Fibroblast of the conjunctiva (primary cell): ENCODE measurements at regions not wholly inside any gene's neighbourhood (a gene's known extent, or its start where the extent isn't known, plus 50 kb on each side); places are given as distances from the start of the nearest gene placed in this dataset.
A peak's percentile ranks its signal among the peaks of the same experiment; 100 is the strongest.
"Not testable (repeated sequence)": the region's sequence is repeated elsewhere in the genome, so short reads cannot be mapped to it uniquely, and the experiment has no call there.

Experiments
- DNase-seq: peaks from one replicate; pipeline ENCODE4 v3.0.0-alpha.2; 2010; ENCODE audit warnings: low read depth

GRCh38 chr3:87101861-87102625, 111.1 kb upstream of the VGLL3 start:
- DNase-seq = no peak

- DNase-seq = not testable (repeated sequence)
Measured at GRCh38 chr3:87097733-87098132, 106.8 kb upstream of the VGLL3 start.

GRCh38 chr3:87090631-87091030, 99.7 kb upstream of the VGLL3 start:
- no peak for DNase-seq

GRCh38 chr3:87088993-87089841, 98.3 kb upstream of the VGLL3 start:
- DNase-seq = peak; percentile 49

- no peak for DNase-seq
Measured at GRCh38 chr3:87088430-87088992, 97.6 kb upstream of the VGLL3 start.

- no peak for DNase-seq
Measured at GRCh38 chr3:87084868-87085267, 93.9 kb upstream of the VGLL3 start.

GRCh38 chr3:87082796-87083440, 92.0 kb upstream of the VGLL3 start:
- peak; percentile 73 for DNase-seq

GRCh38 chr3:87077355-87077754, 86.4 kb upstream of the VGLL3 start:
- no peak for DNase-seq

- peak; percentile 53 for DNase-seq
Measured at GRCh38 chr3:87076946-87077345, 86.0 kb upstream of the VGLL3 start.

- no peak for DNase-seq
Measured at GRCh38 chr3:87073496-87074145, 82.7 kb upstream of the VGLL3 start.

GRCh38 chr3:87072446-87072845, 81.5 kb upstream of the VGLL3 start:
- no peak for DNase-seq

GRCh38 chr3:87069971-87070370, 79.0 kb upstream of the VGLL3 start:
- peak; percentile 17 for DNase-seq

GRCh38 chr3:87069021-87069420, 78.1 kb upstream of the VGLL3 start:
- no peak for DNase-seq

- no peak for DNase-seq
Measured at GRCh38 chr3:87062685-87063084, 71.7 kb upstream of the VGLL3 start.

- DNase-seq = no peak
Measured at GRCh38 chr3:87057474-87057873, 66.5 kb upstream of the VGLL3 start.

- no peak for DNase-seq
Measured at GRCh38 chr3:87053553-87053952, 62.6 kb upstream of the VGLL3 start.

- DNase-seq = no peak
Measured at GRCh38 chr3:87052499-87053260, 61.7 kb upstream of the VGLL3 start.

GRCh38 chr3:87047852-87048251, 56.9 kb upstream of the VGLL3 start:
- no peak for DNase-seq

- DNase-seq = no peak
Measured at GRCh38 chr3:87046241-87046640, 55.3 kb upstream of the VGLL3 start.

GRCh38 chr3:87045473-87045872, 54.5 kb upstream of the VGLL3 start:
- no peak for DNase-seq

GRCh38 chr3:87044846-87045245, 53.9 kb upstream of the VGLL3 start:
- DNase-seq = no peak
